EL (cell line): ENCODE measurements at regions not wholly inside any gene's neighbourhood (a gene's known extent, or its start where the extent isn't known, plus 50 kb on each side); places are given as distances from the start of the nearest gene placed in this dataset.

Experiments
- DNase-seq: peaks from one replicate; pipeline ENCODE4 v3.0.0-alpha.2; 2016

DNA sequence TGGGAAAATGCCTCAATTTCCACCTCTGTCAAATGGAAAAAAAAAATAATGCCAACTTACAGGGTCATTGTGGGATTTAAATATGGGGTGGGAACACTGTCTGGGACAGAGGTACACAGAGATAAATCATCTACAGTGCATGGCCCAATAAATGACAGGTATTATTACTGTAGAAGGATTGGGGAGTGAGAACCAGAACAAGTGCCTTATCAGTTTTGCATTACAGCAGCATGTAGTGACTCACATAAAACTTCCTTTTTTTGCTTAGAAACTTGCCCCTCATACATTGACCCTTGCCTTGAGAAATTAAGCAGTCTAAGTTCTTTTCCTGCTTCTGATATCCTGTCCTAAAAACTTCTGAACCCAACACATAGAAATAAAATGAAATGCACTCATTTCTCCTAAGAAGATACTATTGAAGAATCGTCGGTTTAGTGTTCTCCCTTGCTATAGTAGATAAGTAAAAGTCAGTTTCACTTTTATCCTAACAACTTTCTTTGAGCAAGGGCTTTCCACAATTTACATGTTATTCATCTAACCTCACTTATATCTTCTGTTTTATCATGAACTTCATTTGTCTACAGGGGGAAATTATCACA lies 121.0 kb upstream of the HAAO start:
- DNase-seq: no peak

GRCh38 chr2:42910645-42911405 lies 118.4 kb upstream of the HAAO start:
- DNase-seq: no peak

- no peak for DNase-seq
These were observed 117.6 kb upstream of the HAAO start for GRCh38 chr2:42909966-42910365.

DNA sequence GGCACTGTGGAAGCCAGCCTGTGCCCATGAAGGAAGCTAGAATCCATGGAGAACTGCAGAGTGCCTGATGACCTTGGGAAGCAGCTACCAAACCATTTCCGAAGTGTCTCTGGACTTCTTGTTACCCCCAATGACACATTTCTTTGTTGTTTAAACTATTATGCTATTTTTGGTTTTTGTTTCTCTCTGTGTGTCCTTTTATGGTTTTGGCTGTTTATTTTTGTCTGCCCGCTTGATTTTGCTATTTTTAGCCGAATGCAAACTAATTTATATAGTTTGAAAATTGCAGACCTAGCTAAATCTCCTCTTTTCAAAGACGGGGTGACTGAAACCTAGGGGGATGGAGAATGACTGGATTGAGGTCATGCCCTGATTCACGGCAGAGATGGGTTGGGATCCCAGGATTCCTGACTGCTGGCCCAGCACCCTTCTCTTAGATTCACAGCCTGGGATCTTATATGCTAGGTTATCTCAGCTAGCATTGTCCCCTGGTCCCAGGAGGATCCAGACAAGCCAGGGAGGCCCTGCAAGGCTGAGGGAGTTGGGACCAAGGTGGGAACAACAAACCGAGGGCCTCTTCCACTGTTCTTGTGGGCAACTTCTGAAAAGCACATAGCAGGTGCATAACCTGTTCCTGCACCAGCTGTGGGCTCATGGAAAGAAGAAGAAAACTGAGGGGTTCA lies 116.3 kb upstream of the HAAO start:
- no peak for DNase-seq

- no peak for DNase-seq
These were observed 115.5 kb upstream of the HAAO start for GRCh38 chr2:42907835-42908234.

GRCh38 chr2:42906557-42907411 lies 114.4 kb upstream of the HAAO start:
- peak; percentile 60 for DNase-seq

DNA sequence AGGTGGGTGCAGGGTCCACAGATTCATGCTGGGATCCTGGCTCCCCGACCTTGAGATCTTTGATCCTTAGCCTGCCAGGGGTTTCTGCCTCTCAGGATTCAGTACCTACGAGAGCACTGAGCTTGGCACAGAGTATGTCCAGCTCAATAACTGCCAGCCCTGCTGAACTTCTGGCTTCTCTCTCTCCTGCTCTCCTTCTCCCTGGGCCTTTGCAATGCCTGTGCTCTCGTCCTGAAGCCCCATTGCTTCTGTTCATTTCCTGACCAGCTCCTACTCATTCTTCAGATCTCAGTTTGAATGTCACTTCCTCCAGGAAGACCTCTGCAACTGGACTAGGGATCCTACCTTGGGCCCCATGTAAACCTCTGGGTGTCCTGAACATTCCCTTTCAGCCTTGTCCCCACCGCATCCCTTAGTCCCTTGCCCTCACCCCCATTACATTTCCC lies 113.8 kb upstream of the HAAO start:
- no peak for DNase-seq

- DNase-seq: no peak
These were observed 113.1 kb upstream of the HAAO start for GRCh38 chr2:42905341-42906110.

DNA sequence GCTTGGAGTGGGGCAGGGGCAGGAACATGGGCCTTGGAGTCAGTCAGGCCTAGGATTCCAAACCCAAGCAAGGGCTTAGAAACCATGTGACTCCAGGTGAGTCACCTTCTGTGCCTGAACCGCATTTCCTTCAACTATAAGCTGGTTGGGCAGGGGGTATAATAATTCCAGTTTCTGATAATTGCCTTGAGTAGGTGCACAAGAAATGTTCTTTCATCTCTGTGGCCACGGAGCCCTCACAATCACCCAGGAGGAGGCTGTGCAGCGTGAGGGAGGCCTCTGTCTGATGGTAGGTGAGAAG lies 112.1 kb upstream of the HAAO start:
- no peak for DNase-seq

DNA sequence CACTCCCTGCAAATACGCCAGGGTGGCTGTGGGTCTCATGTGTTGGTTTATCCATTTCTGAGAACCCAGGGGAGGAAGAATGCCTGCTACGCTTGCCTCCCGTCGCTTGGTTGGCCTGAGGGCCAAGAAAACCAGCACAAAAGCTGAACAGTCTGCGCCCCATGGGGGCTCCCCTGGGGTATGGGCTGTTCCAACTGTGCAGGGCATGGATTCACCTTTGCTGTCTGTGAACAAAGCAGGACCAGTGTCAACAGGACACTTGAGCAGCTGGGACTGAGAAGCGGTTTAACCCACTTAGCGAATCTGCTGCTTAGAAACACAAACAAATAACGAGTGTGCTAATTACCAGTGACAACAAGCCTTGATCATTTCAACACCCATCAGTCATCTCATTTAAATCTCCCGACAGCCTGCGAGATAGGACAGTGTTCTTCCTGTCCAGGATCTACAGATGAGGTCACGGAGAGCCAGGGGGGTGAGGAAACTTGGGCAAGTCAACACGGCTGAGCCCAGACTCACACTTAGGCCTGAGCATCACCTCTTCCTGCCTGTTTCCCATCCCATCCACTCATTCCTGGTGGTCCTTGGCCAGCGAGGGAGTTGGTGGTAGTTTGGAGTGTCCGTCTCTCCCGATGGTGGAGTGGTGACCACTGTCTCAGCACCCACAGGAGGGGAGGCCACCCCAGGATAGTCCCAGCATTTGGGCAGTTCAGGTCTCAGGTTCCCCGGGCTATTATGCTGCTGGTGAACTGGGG lies 111.6 kb upstream of the HAAO start:
- DNase-seq: no peak

GRCh38 chr2:42902939-42903709 lies 110.7 kb upstream of the HAAO start:
- DNase-seq: no peak

GRCh38 chr2:42901076-42901640 lies 108.8 kb upstream of the HAAO start:
- peak; percentile 68 for DNase-seq

DNA sequence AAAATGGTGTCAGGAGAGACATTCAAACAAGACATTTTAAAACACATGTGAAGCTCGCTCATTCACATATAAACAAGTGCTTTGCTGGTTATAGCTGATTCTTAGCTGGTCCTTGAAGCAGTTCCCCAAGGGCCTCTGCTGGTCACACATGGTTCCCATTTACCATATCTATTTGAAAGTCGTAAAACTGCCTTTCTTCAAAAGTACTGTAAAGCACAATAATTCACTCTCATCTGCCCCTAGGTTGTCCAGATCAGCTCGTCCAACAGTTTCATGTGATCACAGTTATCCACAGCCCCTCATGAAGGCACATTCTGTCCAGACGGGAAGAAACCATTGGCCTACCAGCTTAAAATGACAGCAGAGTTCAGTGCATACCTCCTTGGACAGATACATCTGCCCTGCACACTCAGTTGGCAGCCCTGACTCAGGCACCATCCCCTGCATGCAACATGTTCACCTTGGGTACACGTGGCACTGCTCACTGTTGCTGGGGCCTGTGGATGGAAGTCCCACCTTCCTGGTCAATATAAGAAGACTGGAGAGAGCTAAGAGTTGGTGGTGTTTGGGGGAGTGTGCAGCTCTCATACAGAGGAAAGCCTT lies 108.0 kb upstream of the HAAO start:
- DNase-seq: no peak

DNA sequence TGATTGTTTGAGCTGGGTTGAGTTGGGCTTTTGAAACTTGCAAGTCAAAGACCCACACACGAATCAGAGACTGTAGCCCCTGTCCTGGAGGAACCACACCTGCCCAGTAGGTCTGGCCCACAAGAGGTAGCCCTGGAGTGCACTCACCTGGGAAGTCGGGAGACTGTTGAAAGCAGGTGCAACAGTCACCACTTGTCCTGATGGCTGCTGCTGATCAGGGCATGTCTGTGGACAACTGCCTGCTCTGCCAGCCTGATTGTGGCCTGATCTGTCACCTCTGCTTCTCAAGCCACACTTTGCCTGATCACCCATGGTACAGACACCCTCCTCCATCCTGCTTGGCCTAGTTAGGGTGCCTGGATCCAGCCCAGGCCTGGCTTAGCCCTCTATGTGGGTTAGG lies 105.0 kb upstream of the HAAO start:
- DNase-seq: no peak

- no peak for DNase-seq
These were observed 103.4 kb upstream of the HAAO start for GRCh38 chr2:42895791-42896135.

- DNase-seq: no peak
These were observed 102.9 kb upstream of the HAAO start for GRCh38 chr2:42895134-42895790.

- DNase-seq: no peak
These were observed 100.8 kb upstream of the HAAO start for GRCh38 chr2:42893047-42893758.

DNA sequence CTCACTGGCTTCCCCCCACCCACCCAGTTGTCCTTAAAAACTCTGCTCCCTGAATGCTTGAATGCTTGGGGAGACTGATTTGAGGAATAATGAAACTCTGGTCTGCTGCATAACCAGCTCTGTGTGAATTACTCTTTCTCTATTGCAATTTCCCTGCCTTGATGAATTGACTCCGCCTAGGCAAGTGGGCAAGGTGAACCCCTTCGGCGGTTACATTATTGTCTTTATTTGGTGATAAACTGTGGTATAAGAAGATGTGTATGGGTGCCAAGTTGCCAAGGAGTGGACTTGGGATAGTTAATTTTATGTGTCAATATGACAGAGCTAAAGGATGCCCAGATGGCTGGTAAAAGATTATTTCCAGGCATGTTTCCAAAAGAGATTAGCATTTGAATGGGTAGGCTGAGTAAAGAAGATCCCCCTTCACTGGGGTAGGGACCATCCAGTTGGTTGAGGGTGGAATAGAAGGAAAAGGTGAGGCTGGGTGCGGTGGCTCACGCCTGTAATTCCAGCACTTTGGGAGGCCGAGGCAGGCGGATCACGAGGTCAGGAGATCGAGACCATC lies 98.5 kb upstream of the HAAO start:
- no peak for DNase-seq
